ENCODE measurements at regions not wholly inside any gene's neighbourhood (a gene's known extent, or its start where the extent isn't known, plus 50 kb on each side); places are given as distances from the start of the nearest gene placed in this dataset.
"Not testable (repeated sequence)": the region's sequence is repeated elsewhere in the genome, so short reads cannot be mapped to it uniquely, and the experiment has no call there.

DNA sequence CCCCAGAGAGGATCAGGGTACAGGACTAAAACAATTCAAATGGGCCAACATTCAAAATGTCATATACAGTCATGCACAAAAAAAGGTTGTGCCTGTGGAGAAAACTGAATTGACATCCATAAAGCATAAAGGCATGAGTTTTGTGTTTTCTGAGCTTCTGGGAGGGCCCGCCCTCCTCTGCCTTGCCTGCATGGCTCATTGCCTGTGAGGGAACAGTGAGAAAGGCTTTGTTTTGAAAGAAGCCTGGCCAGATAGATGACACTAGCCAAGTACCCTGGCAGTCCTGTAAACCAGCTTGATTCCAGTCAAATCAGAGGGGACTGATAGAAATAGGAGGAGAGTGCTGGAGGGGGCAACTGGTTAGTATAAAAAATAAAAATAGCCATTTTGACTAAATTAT is 194.3 kb downstream of the KIT start:
- no peak for DNase-seq (ENCODE audit: low read depth in 2 of 2)

DNA sequence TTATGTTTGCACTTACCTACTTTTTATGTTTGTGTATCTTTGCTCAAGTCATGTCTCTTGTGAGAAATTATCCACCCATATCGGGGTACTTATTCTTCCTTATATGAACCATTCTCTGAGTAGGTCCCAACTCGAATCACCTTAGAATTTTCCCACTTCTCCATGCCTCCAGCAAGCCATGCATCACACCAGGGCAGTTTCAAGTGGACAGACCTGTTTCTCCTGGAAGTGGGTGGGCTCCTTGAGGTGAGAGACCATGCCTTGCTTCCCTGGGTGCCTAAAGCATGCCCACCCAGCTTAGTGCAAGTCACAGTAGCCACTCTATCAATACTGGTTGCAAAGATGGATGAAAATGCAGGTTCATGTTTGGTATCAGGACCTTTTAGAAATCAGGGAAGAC is 187.2 kb downstream of the KIT start:
- no peak for DNase-seq (ENCODE audit: low read depth in 2 of 2)

DNA sequence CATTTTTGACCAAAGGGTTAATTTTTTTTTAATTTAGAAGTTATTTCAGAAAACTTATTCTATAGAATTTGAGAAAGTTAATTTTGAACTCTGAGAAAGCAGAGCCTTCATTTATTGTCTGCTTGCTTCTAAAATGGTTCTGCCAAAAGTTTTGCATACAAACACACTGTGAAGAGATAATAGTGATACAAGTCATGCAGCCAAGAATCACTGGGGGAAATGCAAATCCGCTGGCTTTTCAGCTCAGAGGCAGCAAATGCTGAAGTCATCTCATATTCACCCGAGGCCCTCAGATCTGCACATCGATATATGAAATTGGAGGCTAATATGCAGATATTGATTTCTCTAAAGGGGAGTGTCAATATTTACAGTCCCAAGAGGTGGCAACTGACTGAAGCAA is 186.2 kb downstream of the KIT start:
- DNase-seq (ENCODE audit: low read depth in 2 of 2), result no peak

DNA sequence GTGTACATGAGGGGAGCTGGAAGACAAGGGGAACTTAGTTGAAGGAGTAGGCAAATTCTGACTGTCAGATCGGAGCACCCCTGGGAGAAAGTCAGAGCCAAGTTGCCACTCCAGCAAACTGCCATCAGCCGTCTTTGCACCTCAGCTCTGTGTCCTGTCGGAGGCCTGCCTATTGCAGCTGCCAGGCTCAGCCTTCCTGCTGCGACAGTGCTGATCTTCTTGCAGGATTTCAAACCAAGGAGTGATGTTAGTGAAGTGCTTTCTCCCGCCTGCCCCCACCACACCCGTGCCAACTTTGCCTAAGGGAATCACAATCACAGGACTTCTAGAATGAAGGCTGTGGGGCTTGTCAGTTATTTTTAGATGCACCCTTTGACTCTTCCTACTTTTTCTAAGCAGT is 185.3 kb downstream of the KIT start:
- DNase-seq (ENCODE audit: low read depth in 2 of 2), result no peak

DNA sequence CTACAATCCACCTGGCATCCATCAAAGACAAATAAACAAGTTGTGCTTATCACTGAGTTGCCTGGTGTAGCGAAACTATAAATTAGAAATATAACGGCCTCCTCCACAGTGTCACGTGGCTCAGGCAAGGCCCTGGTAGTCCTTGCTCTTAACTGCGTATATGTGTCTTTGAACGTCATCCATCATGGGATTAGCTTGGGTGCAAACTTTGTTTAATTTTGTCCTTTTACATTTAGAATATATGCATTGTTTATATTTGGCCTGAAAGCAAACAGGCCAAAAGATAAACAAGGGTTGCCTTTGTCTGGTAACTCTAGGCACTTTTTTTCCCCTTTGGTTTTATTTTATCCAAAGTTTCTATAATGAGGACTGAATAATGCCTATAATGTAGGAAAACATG is 184.9 kb downstream of the KIT start:
- no peak for DNase-seq (ENCODE audit: low read depth in 2 of 2)

DNA sequence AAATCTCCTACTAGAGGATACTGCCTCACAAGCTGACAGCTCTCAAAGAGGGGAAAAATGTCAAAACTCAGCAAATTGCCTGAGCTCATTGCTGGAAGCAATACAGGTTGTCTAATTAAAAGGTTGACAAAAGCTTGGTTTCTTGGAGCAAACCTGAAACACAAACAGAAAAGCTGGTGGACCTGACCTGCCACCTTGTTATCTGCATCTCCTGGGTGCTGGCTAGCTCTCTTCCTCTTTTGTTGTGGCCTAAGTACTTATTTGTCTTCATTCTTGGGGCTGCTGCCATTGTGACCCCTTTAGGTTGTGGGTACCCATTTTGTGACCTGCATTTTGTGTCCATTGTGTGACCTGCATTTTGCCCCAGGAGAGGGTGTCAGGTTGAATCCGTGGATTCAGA is 184.5 kb downstream of the KIT start:
- DNase-seq (ENCODE audit: low read depth in 2 of 2), result no peak

DNA sequence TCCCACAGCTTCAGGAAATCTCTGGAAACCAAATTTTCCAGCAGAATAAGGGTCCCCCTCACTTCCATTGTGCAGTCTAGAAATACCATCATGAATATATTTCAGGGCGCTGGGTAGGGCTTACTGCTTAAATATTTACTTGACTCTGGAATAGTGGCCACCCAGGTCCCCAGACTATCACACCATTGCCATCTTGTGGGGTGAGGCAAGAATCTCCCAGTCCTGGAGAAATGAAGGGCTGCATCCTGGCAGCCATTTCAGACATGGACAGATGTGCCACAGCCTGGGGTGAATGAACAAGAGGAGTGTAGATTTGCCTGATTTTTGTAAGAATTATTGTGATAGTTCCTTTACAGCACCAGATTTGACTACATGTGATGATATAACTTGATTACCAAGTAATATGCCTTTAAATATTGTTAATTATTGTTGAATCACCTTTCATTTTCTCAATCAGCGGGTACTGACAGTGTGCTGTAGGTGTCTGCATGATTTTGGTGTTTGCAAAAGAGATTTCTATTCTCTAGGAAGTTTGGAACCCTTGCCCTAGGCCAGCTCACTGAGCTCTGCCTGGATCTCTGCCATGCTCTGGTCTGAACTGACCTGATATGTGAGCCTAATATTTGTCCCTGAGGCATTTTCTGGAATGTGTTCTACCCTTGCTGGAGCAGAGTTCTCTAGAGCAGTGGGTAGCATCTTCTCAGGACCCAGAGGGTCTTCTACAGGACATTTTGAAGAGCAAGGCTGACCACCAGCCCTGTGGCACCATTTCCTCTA is 183.4 kb downstream of the KIT start:
- DNase-seq (ENCODE audit: low read depth in 2 of 2), result no peak

DNA sequence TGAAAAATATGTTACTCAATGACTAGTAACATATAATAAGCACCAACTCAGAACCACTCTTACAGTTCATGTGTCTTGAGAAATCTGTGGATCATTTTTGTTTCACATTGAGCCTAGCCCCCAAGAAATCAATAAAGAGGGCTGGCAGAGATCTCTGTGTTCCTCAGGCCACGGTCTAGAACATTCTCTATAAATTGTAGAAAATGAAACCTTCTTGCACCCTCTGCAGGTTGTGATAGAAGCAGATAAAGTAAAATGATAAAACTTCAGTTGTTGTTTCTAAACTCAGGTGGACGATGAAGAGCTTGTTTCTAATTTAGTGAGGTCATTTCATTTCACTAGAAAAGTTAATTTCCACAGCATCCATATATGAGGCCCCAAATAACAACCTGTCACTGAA is 182.7 kb downstream of the KIT start:
- no peak for DNase-seq (ENCODE audit: low read depth in 2 of 2)

DNA sequence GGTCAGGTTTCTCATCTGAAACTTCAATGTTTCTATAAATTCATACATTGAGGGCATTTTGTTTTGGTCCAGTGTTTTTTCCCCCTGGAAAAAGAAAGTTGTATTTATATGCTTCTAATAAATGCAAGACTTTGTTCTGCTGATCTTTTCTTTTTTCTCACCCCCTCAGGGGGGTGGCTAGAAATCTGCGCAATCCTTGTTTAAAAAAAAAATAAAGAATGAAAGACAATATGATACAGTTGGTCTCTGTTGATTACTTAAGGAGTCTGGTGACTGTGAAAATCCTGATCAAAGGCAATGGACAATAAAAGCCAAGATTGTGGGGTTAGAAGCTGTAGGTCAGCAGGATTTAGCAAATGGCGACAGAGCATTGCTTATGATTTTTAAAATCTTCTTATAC is 180.5 kb downstream of the KIT start:
- DNase-seq (ENCODE audit: low read depth in 2 of 2), result no peak

DNA sequence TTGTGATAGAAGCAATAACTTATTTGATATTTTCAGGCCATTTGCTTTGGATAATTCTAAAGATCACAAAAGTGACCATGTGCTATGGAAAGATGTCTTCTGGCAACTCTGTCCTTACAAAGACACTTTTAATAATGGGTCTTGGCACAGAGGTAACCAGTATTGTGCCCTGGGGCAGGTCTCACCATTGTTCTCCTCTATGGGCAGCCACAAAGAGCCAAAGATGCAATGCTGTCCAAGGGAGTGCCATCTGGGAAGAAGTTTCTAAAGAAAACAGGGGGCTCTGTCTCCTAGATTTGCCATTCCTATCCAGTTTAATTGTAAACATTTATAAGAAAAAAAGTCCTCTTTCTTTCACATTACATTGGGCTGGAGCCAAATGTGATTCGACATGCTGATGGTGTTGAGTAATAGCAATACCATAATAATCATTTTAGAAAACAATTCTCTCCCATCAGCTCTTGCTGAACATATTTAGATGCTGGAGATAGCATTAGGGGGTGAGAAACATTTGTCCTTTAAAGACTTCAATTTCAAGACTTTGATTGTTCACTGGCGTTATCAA is 179.9 kb downstream of the KIT start:
- no peak for DNase-seq (ENCODE audit: low read depth in 2 of 2)

DNA sequence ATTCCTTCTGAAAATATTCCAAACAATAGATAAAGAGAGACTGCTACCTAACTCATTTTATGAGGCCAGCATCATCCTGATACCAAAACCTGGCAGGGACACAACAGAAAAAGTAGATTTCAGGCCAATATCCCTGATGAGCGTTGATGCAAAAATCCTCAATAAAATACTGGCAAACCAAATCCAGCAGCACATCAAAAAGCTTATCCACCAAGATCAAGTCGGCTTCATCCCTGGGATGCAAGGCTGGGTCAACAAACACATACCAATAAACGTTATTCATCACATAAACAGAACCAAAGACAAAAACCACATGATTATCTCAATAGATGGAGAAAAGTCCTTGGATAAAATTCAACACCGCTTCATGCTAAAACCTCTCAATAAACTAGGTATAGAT is 170.6 kb downstream of the KIT start:
- DNase-seq (ENCODE audit: low read depth in 2 of 2), result not testable (repeated sequence)

DNA sequence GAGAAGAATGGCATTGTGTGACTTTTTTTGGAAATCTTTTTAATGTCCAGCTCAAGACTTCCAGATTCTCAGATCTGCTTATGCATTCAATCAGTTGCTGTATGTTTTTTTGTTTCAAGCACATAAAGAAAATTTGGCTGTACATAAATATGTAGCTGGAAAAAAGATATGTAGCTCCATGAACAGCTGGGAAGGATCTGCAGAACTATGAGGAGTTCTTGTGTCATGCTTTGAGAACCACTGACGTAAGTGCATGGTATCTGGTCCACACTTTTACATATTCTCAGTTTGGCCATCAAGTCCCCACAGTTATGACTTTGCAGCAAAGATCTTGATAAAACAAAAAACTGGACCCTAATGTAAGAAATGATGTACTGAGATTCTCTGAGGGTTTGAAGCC is 165.9 kb downstream of the KIT start:
- DNase-seq (ENCODE audit: low read depth in 2 of 2), result no peak

DNA sequence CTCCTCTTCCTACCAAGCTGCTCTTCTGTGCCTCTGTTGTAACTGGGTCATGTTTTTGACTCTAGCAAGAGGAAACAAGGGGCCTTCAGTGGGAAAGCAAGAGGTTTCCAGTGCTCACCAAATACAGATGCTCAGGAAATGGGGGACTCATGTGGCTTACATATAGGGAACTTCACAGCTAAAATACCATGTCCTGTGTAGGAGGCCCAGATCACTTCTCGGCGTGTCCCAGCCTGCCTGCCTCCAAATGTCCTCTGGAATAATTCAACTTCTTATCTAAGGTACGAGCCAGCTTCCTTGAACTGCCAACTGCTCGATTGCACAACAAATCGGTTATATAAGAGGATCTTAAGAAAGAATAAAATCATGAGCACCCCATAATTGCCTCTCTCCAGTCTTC is 161.3 kb downstream of the KIT start:
- DNase-seq (ENCODE audit: low read depth in 2 of 2), result no peak

DNA sequence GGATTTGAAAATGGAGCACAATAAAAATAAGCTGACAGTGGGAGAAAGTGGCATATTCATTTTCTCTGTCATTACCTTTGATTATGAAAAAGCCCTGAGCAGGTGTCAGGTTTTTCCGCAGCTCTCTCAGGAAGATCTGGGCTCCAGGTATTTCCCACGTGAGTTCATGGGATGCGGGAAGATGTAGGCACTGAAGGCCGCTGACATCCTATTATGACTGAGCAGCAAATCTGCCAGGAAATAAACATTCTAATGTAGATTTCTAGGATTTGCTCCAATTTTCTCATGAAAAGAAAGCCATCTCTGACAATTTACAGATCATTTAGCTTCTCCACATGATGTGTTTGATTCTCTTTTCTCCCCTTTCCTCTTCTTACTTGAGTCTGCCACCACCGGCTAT is 160.7 kb downstream of the KIT start:
- no peak for DNase-seq (ENCODE audit: low read depth in 2 of 2)

DNA sequence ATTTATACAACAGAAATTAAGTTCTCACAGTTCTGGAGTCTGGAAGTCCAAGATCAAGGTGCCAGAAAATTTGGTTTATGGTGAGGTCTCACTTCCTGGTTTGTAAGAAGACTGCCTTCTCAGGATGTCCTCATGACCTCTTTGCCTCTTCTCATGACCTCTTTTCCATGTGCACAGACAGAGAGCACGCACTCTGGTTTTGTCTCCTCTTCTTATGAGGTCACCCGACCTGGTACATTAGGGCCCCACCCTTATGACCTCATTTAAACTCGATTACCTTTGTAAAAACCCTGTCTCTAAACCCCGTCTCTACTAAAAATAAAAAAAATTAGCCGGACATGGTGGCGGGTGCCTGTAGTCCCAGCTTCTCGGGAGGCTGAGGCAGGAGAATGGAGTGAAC is 155.9 kb downstream of the KIT start:
- no peak for DNase-seq (ENCODE audit: low read depth in 2 of 2)

DNA sequence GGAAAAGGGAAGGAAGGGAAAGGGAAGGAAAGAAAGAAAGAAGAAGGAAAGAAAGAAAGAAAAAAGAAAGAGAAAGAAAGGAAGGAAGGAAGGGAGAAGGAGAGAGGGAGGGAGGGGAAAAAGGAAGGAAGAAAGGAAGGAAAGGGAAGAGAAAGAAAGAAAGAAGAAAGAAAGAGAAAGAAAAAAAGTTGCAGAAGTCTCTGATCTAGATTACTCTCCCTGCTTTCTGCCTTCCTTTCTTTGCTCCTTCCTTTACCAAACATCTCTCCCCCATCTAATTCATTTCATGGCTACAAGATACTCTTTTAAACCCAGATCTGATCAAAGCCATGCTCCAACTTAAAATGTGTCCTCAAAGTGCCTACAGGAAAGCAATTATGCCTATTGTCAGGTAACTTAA is 148.6 kb downstream of the KIT start:
- no peak for DNase-seq (ENCODE audit: low read depth in 2 of 2)

DNA sequence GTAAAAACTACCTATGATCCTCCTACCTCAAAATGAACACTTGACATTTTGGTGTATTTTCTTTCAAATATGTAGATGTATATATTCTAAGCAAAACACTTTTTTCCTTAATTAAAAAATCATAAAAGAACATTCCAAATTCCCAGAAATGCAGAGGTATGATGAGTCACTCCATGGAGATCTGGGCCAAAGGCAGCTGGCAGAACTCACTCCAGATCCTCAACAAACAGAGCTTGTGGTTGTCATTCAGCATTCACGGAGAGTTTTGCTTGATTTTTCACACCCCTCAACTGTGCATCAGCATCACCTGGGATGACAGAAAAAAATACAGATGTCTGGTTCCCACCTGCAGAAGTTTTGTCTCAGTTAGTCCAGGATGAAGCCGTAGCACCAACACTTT is 144.6 kb downstream of the KIT start:
- DNase-seq (ENCODE audit: low read depth in 2 of 2), result no peak

DNA sequence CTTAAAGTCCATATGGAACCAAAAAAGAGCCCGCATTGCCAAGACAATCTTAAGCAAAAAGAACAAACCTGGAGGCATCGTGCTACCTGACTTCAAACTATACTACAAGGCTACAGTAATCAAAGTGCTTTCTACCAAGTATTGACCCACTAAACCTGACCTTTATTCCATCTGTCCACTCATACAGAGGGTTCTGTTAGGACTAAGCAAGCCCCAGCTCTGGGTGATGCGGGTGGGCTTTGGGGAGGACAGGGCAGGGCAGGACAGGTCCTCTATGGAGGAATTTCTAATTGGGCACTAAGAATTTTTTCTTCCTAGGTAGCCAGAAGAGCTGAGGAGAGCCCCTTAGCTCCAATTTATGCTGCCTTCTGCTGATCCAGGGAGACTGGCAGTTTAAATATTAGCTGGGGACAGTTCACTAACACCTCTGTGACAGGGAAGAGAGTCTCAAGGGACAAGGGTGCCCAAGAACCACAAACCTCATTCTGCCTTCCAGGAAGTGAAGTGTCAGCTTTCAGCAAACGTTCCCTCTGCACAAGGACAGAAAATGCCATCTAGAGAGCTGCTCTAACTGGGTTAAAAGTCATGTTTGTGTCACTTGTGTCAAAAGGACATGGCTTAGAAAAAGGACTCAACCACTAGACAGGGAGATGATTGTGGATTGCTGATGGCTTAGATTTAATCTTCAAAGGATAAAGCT is 143.2 kb downstream of the KIT start:
- no peak for DNase-seq (ENCODE audit: low read depth in 2 of 2)

DNA sequence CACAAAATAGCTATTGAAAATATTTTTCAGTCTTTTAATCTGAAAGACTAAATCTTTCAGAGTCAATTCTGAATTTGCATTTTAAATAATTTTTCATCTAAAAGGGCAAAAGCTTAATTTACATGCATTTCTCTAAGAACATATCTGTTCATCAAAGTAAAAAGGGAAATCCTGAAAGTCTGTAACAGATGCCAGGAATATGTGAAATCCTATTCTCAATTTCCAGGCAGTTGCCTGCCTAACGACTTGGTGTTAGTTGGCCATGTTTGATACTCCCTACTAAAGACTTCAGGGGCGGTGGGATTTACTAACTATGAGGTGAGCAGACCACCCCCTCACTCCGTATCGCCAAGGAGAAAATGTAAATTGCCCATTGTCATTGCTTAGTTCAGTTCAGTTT is 136.8 kb downstream of the KIT start:
- DNase-seq (ENCODE audit: low read depth in 2 of 2), result no peak

DNA sequence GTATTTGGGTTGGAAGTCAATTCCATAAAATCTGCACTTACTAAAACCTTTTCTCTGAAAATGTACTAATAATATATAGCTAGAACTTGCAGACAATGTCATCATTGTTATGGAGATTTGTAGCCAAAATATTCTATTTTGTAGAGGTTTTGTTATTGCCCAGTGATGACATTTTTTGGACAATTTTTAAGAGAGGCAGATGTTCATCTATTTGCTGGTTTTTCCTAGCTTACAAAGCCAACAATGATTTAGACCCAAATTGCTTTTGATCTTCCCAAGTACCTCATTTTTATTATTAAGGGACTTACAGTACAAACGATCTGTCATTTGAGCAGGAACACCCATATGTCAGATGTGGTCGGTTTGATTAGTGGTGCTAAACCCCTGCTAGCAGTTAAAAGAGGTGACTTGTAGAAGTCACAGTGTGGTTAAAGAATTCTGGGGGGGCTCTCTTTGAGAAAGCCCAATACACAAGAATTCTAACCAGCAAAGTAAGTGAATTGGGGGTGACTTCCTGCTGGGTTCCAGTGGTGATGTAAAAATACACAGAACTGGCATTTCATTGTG is 136.2 kb downstream of the KIT start:
- no peak for DNase-seq (ENCODE audit: low read depth in 2 of 2)

All from stimulated activated CD4-positive, alpha-beta T cell treated with anti-CD3 and anti-CD28 coated beads, Interleukin-1b, Interleukin-23, amount 100 ng/mL, for 4 hours (primary cell).